WTC11 (cell line): ENCODE measurements at regions not wholly inside any gene's neighbourhood (a gene's known extent, or its start where the extent isn't known, plus 50 kb on each side); places are given as distances from the start of the nearest gene placed in this dataset.

Experiments used
- ATAC-seq: fragments of 200-7000 bp; cut with Tn5 transposase; 2 replicates; pipeline ENCODE4 v1.10.0; 2021; ENCODE audit warnings: mild to moderate bottlenecking, moderate library complexity
- CTCF ChIA-PET: fragments of 300-600 bp; sonication (Branson Sonifier 250); formaldehyde crosslinking; loops from one replicate; lab custom pipeline; 2021; ENCODE audit warnings: antibody characterized with exemption; lab: Charles Lee
- POLR2A ChIA-PET: fragments of 350-600 bp; sonication (Branson Sonifier 250); formaldehyde crosslinking; loops from one replicate; lab custom pipeline; 2021; ENCODE audit warnings: antibody characterized with exemption; lab: Charles Lee
- DNase-seq: peaks from one replicate; pipeline ENCODE4 v3.0.0; 2021; ENCODE audit warnings: low spot score
- H3K27ac Mint-ChIP-seq: 2 replicates; pipeline ENCODE4 v1.8.0; 2021; ENCODE audit warnings: mixed read lengths
- H3K27me3 Mint-ChIP-seq: 2 replicates; pipeline ENCODE4 v1.8.0; 2021; ENCODE audit warnings: low read depth, mild to moderate bottlenecking, moderate library complexity, mixed read lengths
- H3K36me3 Mint-ChIP-seq: 2 replicates; pipeline ENCODE4 v1.8.0; 2021; ENCODE audit warnings: mixed read lengths
- H3K4me1 Mint-ChIP-seq: 2 replicates; pipeline ENCODE4 v1.8.0; 2022; ENCODE audit warnings: mixed read lengths
- H3K4me3 Mint-ChIP-seq: 2 replicates; pipeline ENCODE4 v1.8.0; 2021; ENCODE audit warnings: mild to moderate bottlenecking, moderate library complexity, mixed read lengths
- H3K9me3 Mint-ChIP-seq: 2 replicates; pipeline ENCODE4 v1.8.0; 2021; ENCODE audit warnings: mixed read lengths
- CREB1 ChIP-seq: sonication (generic); formaldehyde crosslinking; IDR thresholded peaks from 2 replicates; pipeline ENCODE4 v1.8.0; 2023; ENCODE audit warnings: mild to moderate bottlenecking, missing genetic modification reagents
- ELF4 ChIP-seq: sonication (generic); formaldehyde crosslinking; IDR thresholded peaks from 2 replicates; pipeline ENCODE4 v1.8.1; 2022; ENCODE audit warnings: low read depth, mild to moderate bottlenecking, moderate library complexity, missing genetic modification reagents
- ETV6 ChIP-seq: sonication (generic); formaldehyde crosslinking; IDR thresholded peaks from 2 replicates; pipeline ENCODE4 v1.8.1; 2022; ENCODE audit warnings: mild to moderate bottlenecking, missing genetic modification reagents
- FOXJ3 ChIP-seq: sonication (generic); formaldehyde crosslinking; IDR thresholded peaks from 2 replicates; pipeline ENCODE4 v1.9.0; 2021; ENCODE audit warnings: missing genetic modification reagents, mild to moderate bottlenecking, borderline replicate concordance
- GABPB1 ChIP-seq: sonication (generic); formaldehyde crosslinking; IDR thresholded peaks from 2 replicates; pipeline ENCODE4 v1.8.1; 2023; ENCODE audit warnings: mild to moderate bottlenecking, missing genetic modification reagents
- GRHL2 ChIP-seq: fragments of 250-450 bp; sonication (Bioruptor Pico); IDR thresholded peaks from 2 replicates; pipeline ENCODE4 v1.8.0; 2022; ENCODE audit warnings: mild to moderate bottlenecking, moderate library complexity; ENCODE audit not compliant: insufficient replicate concordance, severe bottlenecking
- JAZF1 ChIP-seq: fragments of 250-450 bp; sonication (Bioruptor Pico); IDR thresholded peaks from 2 replicates; pipeline ENCODE4 v1.9.0; 2021; ENCODE audit warnings: moderate library complexity, mild to moderate bottlenecking, inconsistent platforms
- KAT7 ChIP-seq: sonication (generic); formaldehyde crosslinking; IDR thresholded peaks from 2 replicates; pipeline ENCODE4 v1.8.1; 2023; ENCODE audit warnings: missing genetic modification reagents, mild to moderate bottlenecking, borderline replicate concordance
- MYBL2 ChIP-seq: sonication (generic); formaldehyde crosslinking; IDR thresholded peaks from 2 replicates; pipeline ENCODE4 v1.8.1; 2023; ENCODE audit warnings: mild to moderate bottlenecking, moderate library complexity, missing genetic modification reagents
- OVOL2 ChIP-seq: fragments of 250-450 bp; sonication (Bioruptor Pico); IDR thresholded peaks from 2 replicates; pipeline ENCODE4 v1.9.0; 2021; ENCODE audit warnings: mild to moderate bottlenecking, borderline replicate concordance
- SOX15 ChIP-seq: fragments of 250-450 bp; sonication (Bioruptor Pico); IDR thresholded peaks from 2 replicates; pipeline ENCODE4 v1.9.0; 2021; ENCODE audit warnings: mild to moderate bottlenecking
- TCF7 ChIP-seq: sonication (generic); formaldehyde crosslinking; IDR thresholded peaks from 2 replicates; pipeline ENCODE4 v1.8.0; 2022; ENCODE audit warnings: mild to moderate bottlenecking, low read depth, missing genetic modification reagents, moderate library complexity
- ZBTB21 ChIP-seq: sonication (generic); formaldehyde crosslinking; IDR thresholded peaks from 2 replicates; pipeline ENCODE4 v1.8.1; 2023; ENCODE audit warnings: mild to moderate bottlenecking, missing genetic modification reagents, borderline replicate concordance
- ZNF232 ChIP-seq: sonication (generic); formaldehyde crosslinking; IDR thresholded peaks from 2 replicates; pipeline ENCODE4 v1.8.0; 2022; ENCODE audit warnings: mild to moderate bottlenecking, missing genetic modification reagents
- ZNF263 ChIP-seq: sonication (generic); formaldehyde crosslinking; IDR thresholded peaks from 2 replicates; pipeline ENCODE4 v1.8.1; 2022; ENCODE audit warnings: low read depth, mild to moderate bottlenecking, moderate library complexity, missing genetic modification reagents
- ZNF671 ChIP-seq: fragments of 250-450 bp; sonication (Bioruptor Pico); IDR thresholded peaks from 2 replicates; pipeline ENCODE4 v1.8.0; 2021; ENCODE audit warnings: mild to moderate bottlenecking
- TF ChIP-seq, protein P1 (sequence below): sonication (generic); formaldehyde crosslinking; IDR thresholded peaks from 2 replicates; pipeline ENCODE4 v1.8.1; 2022; ENCODE audit warnings: low read depth, missing genetic modification reagents, borderline replicate concordance
- TF ChIP-seq, protein P2 (sequence below): sonication (generic); formaldehyde crosslinking; IDR thresholded peaks from 2 replicates; pipeline ENCODE4 v1.8.0; 2022; ENCODE audit warnings: mild to moderate bottlenecking, missing genetic modification reagents
- TF ChIP-seq, protein P3 (sequence below): sonication (generic); formaldehyde crosslinking; IDR thresholded peaks from 2 replicates; pipeline ENCODE4 v1.8.0; 2022; ENCODE audit warnings: missing genetic modification reagents
- TF ChIP-seq, protein P4 (sequence below): fragments of 250-450 bp; sonication (Bioruptor Pico); IDR thresholded peaks from 2 replicates; pipeline ENCODE4 v1.8.0; 2021; ENCODE audit warnings: mild to moderate bottlenecking
- TF ChIP-seq, protein P5 (sequence below): sonication (generic); formaldehyde crosslinking; IDR thresholded peaks from 2 replicates; pipeline ENCODE4 v1.8.0; 2023; ENCODE audit warnings: missing genetic modification reagents

DNA sequence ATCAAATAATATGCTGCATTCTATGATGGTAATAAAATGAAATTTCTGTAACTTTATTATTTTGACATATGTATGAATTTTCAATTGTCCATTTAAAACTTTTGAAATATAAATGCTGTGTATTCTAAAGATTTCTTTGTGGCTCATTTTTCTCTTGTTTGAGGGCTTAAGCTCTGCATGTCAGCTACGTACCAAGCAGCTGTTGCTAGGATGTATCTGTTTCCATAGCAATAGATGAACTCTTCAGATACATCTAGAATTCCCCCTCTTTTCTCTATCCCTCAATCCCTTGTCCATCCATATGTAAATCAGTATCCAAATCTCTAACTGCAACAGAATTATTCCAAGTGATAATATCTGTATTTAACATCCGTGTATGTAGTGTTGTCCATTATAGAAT, 76.5 kb upstream of the OPRM1 start:
- ATAC-seq (no peak), DNase-seq (no peak)
- Mint-ChIP-seq H3K9me3 (peaks cover 9% of the 10 kb centered on the region), H3K36me3 (peaks cover 2% of the 10 kb centered on the region), H3K27me3 (no peaks in the 10 kb centered on the region; the same call in 1 of the 2 replicates), H3K4me1 (peaks cover 22% of the 10 kb centered on the region), H3K4me3 (no peak overlapping the region), H3K27ac (no peak overlapping the region)
- ChIA-PET POLR2A (no interaction called here), CTCF (no interaction called here)
- TF ChIP-seq, protein P1, sequence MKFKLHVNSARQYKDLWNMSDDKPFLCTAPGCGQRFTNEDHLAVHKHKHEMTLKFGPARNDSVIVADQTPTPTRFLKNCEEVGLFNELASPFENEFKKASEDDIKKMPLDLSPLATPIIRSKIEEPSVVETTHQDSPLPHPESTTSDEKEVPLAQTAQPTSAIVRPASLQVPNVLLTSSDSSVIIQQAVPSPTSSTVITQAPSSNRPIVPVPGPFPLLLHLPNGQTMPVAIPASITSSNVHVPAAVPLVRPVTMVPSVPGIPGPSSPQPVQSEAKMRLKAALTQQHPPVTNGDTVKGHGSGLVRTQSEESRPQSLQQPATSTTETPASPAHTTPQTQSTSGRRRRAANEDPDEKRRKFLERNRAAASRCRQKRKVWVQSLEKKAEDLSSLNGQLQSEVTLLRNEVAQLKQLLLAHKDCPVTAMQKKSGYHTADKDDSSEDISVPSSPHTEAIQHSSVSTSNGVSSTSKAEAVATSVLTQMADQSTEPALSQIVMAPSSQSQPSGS (CRISPR knock-in tag), result no peak
- TF ChIP-seq ETV6 (CRISPR knock-in tag) (no peak), GABPB1 (CRISPR knock-in tag) (no peak), GRHL2 (CRISPR knock-in tag) (no peak), ELF4 (CRISPR knock-in tag) (no peak), SOX15 (CRISPR knock-in tag) (no peak), KAT7 (no peak), MYBL2 (CRISPR knock-in tag) (no peak), JAZF1 (CRISPR knock-in tag) (no peak), ZBTB21 (CRISPR knock-in tag) (no peak), CREB1 (CRISPR knock-in tag) (no peak), TCF7 (CRISPR knock-in tag) (no peak), ZNF232 (no peak)
- TF ChIP-seq, protein P2, sequence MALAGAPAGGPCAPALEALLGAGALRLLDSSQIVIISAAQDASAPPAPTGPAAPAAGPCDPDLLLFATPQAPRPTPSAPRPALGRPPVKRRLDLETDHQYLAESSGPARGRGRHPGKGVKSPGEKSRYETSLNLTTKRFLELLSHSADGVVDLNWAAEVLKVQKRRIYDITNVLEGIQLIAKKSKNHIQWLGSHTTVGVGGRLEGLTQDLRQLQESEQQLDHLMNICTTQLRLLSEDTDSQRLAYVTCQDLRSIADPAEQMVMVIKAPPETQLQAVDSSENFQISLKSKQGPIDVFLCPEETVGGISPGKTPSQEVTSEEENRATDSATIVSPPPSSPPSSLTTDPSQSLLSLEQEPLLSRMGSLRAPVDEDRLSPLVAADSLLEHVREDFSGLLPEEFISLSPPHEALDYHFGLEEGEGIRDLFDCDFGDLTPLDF (CRISPR knock-in tag), result no peak
- TF ChIP-seq, protein P3, sequence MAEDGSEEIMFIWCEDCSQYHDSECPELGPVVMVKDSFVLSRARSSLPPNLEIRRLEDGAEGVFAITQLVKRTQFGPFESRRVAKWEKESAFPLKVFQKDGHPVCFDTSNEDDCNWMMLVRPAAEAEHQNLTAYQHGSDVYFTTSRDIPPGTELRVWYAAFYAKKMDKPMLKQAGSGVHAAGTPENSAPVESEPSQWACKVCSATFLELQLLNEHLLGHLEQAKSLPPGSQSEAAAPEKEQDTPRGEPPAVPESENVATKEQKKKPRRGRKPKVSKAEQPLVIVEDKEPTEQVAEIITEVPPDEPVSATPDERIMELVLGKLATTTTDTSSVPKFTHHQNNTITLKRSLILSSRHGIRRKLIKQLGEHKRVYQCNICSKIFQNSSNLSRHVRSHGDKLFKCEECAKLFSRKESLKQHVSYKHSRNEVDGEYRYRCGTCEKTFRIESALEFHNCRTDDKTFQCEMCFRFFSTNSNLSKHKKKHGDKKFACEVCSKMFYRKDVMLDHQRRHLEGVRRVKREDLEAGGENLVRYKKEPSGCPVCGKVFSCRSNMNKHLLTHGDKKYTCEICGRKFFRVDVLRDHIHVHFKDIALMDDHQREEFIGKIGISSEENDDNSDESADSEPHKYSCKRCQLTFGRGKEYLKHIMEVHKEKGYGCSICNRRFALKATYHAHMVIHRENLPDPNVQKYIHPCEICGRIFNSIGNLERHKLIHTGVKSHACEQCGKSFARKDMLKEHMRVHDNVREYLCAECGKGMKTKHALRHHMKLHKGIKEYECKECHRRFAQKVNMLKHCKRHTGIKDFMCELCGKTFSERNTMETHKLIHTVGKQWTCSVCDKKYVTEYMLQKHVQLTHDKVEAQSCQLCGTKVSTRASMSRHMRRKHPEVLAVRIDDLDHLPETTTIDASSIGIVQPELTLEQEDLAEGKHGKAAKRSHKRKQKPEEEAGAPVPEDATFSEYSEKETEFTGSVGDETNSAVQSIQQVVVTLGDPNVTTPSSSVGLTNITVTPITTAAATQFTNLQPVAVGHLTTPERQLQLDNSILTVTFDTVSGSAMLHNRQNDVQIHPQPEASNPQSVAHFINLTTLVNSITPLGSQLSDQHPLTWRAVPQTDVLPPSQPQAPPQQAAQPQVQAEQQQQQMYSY, result no peak
- TF ChIP-seq, protein P4, sequence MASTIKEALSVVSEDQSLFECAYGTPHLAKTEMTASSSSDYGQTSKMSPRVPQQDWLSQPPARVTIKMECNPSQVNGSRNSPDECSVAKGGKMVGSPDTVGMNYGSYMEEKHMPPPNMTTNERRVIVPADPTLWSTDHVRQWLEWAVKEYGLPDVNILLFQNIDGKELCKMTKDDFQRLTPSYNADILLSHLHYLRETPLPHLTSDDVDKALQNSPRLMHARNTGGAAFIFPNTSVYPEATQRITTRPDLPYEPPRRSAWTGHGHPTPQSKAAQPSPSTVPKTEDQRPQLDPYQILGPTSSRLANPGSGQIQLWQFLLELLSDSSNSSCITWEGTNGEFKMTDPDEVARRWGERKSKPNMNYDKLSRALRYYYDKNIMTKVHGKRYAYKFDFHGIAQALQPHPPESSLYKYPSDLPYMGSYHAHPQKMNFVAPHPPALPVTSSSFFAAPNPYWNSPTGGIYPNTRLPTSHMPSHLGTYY (CRISPR knock-in tag), result no peak

- no peak overlapping the region for H3K4me3 Mint-ChIP-seq
- H3K36me3 Mint-ChIP-seq, result peaks cover 3% of the 10 kb centered on the region
- no peak overlapping the region for H3K27ac Mint-ChIP-seq
- DNase-seq (no peak), ATAC-seq (no peak)
- H3K4me1 Mint-ChIP-seq, result peaks cover 26% of the 10 kb centered on the region
- H3K9me3 Mint-ChIP-seq, result peaks cover 11% of the 10 kb centered on the region
- POLR2A ChIA-PET, result interaction anchor here (0.5 kb wide), 1 partner anchor 43 kb away, joined by 3 read pairs; no protein-coding TSS in a partner anchor
- TF ChIP-seq OVOL2 (CRISPR knock-in tag), result no peak
- TF ChIP-seq, protein P5, sequence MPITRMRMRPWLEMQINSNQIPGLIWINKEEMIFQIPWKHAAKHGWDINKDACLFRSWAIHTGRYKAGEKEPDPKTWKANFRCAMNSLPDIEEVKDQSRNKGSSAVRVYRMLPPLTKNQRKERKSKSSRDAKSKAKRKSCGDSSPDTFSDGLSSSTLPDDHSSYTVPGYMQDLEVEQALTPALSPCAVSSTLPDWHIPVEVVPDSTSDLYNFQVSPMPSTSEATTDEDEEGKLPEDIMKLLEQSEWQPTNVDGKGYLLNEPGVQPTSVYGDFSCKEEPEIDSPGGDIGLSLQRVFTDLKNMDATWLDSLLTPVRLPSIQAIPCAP (CRISPR knock-in tag), result no peak
- TF ChIP-seq ZNF263 (CRISPR knock-in tag), result no peak
- TF ChIP-seq ZNF671, result no peak
- no peak for TF ChIP-seq FOXJ3 (CRISPR knock-in tag)
- H3K27me3 Mint-ChIP-seq, result no peaks in the 10 kb centered on the region; the same call in 1 of the 2 replicates
- CTCF ChIA-PET, result no interaction called here
Measured at GRCh38 chr6:153960741-153961140, 78.3 kb upstream of the OPRM1 start.
